Motor neuron (in vitro differentiated cells): ENCODE measurements at regions not wholly inside any gene's neighbourhood (a gene's known extent, or its start where the extent isn't known, plus 50 kb on each side); places are given as distances from the start of the nearest gene placed in this dataset.

ENCODE experiments used
- ATAC-seq, 8 experiments: fragments of 200-7000 bp; cut with Tn5 transposase; replicated peaks in 6 of 8; 2 replicates each; pipeline ENCODE4 v1.8.0; 2021; ENCODE audit warnings: mild to moderate bottlenecking in 8 of 8, moderate library complexity in 8 of 8
- H3K27ac ChIP-seq, 2 donors: fragments of 250-450 bp; sonication (Bioruptor Pico); 2 replicates each; pipeline ENCODE4 v1.9.0; 2021; ENCODE audit warnings: antibody characterized with exemption in 2 of 2, mild to moderate bottlenecking in 2 of 2, moderate library complexity in 1 of 2
- H3K4me1 ChIP-seq, 2 donors: fragments of 250-450 bp; sonication (Bioruptor Pico); replicated peaks in 1 of 2; 2 replicates each; pipeline ENCODE4 v1.6.1; 2021; ENCODE audit warnings: antibody characterized with exemption in 2 of 2, mild to moderate bottlenecking in 2 of 2, moderate library complexity in 1 of 2
- H3K4me3 ChIP-seq, 5 donors: fragments of 250-450 bp; sonication (Bioruptor Pico); 2 replicates each; pipeline ENCODE4 v1.9.0; 2021; ENCODE audit warnings: antibody characterized with exemption in 5 of 5, mild to moderate bottlenecking in 5 of 5, moderate library complexity in 4 of 5
- WGBS, 10 experiments: fragments of 450-650 bp; shearing (Covaris generic); methylation state at CpG; one replicate each; pipeline ENCODE4 v1.0.0; 2022; 5-methylcytosine and 5-hydroxymethylcytosine counted together
- in situ Hi-C, 9 experiments: fragments of 400-800 bp; cut with MboI; loops; one replicate each; pipeline ENCODE4 v1.15.0; 2021; ENCODE audit warnings: low sequenced_read_pairs in 9 of 9, low pct_unique_long_range_greater_than_20kb in 2 of 9; ENCODE audit not compliant: unreplicated experiment in 9 of 9

- Histone ChIP-seq H3K4me3 (no peak overlapping the region), H3K4me1 (peaks cover 0 to 8% of the 10 kb centered on the region in 2 donors), H3K27ac (no peak overlapping the region)
- WGBS, 10 experiments = 0 to 100% (median 87%) methylated on average over 1 of the region's 1 CpG
- no peak for ATAC-seq
- in situ Hi-C loops = no loop called here
These were observed 1050.5 kb downstream of the TTLL7 start for GRCh38 chr1:82948386-82948785.

DNA sequence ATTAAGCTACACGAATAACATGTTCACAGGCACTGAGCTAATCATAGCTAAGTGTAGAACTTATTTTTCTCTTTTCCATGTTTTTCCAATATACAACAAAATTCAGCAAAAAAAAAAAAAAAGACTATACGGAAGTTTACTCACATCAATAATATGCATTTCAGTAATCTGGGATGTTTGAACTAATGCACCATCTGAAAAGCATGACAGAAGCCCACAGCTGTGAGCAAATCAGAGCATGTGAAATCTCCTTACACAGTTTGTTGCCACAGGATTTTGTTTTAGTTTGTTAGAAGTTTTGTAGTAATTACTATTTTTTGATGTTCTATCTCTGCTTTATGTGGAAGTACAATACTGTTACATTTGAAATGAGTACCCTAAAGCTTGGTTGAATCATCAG lies 1051.7 kb downstream of the TTLL7 start:
- in situ Hi-C loops = no loop called here
- ATAC-seq = no peak
- Histone ChIP-seq H3K4me3 (no peak overlapping the region), H3K4me1 (peaks cover 0 to 8% of the 10 kb centered on the region in 2 donors), H3K27ac (no peak overlapping the region)
- 38 to 100% (median 85%) methylated on average over 2 of the region's 2 CpGs; no CpG with 5 or more reads in 2 of the 10 experiments for WGBS, 10 experiments

- Histone ChIP-seq H3K4me3 (no peak overlapping the region), H3K27ac (no peak overlapping the region), H3K4me1 (peaks cover 0 to 8% of the 10 kb centered on the region in 2 donors)
- peak in 1 of 8 experiments; percentile 16 for ATAC-seq
- WGBS, 10 experiments = 29 to 100% (median 93%) methylated on average over 1 to 3 of the region's 3 CpGs; no CpG with 5 or more reads in 2 of the 10 experiments
- in situ Hi-C loops = no loop called here
These were observed 1052.8 kb downstream of the TTLL7 start for GRCh38 chr1:82946096-82946605.

- no peak overlapping the region for H3K4me3 ChIP-seq
- H3K4me1 ChIP-seq = peaks cover 0 to 8% of the 10 kb centered on the region in 2 donors
- 0 to 100% (median 83%) methylated on average over 1 of the region's 1 CpG; no CpG with 5 or more reads in 1 of the 10 experiments for WGBS, 10 experiments
- H3K27ac ChIP-seq = no peak overlapping the region
- in situ Hi-C loops = no loop called here
- ATAC-seq = peak in 1 of 8 experiments; percentile 82
These were observed 1054.1 kb downstream of the TTLL7 start for GRCh38 chr1:82944822-82945221.

DNA sequence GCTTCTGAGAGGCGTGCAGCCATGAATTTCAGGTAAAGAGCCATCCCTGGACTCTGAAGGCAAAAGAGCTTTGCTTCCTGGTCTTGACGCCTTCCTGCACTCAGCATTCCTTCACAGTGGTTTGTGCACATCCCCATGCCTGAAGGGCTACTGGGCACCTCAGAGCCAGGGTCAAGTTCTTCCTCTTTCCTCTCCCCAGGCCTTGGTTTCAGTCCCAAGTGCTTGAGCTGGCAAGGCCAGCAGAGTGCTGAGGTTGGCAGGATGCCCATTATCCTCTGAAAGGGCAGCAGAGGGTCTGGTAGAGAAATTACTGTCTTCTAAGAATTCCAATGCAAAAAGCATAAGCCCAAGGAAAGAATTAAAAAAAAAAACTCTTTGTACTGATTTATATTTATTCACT lies 1064.9 kb downstream of the TTLL7 start:
- ATAC-seq = peak in 1 of 8 experiments; percentile 43
- H3K4me3 ChIP-seq = no peak overlapping the region
- H3K4me1 ChIP-seq = peaks cover 0 to 4% of the 10 kb centered on the region in 2 donors
- 0 to 89% (median 20%) methylated on average over 1 to 2 of the region's 2 CpGs; no CpG with 5 or more reads in 7 of the 10 experiments for WGBS, 10 experiments
- no peak overlapping the region for H3K27ac ChIP-seq
- in situ Hi-C loops = no loop called here

- H3K4me3 ChIP-seq = no peak overlapping the region
- in situ Hi-C loops = no loop called here
- peaks cover 4 to 8% of the 10 kb centered on the region in 2 donors for H3K4me1 ChIP-seq
- 14 to 100% (median 84%) methylated on average over 1 to 2 of the region's 2 CpGs for WGBS, 10 experiments
- no peak overlapping the region for H3K27ac ChIP-seq
- ATAC-seq = no peak
These were observed 1066.2 kb downstream of the TTLL7 start for GRCh38 chr1:82932727-82933126.

DNA sequence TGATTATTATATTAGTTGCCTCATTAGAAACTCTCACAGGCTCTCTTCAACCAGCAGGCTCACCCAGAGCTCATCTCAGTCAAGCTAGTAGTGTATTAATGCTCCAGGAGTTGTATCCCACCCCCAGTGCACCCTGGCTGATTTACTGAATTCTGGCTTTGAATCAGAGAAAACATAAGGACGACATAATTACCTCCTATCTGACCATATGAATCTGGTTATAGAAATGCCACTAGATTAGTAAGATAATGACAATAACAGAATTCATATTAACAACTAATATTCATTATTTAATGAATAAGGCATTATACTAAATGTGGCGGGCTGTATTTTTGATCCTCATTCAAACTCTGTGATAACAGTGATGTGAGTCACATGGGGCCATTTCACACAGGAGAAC lies 1066.7 kb downstream of the TTLL7 start:
- peaks cover 5 to 14% of the 10 kb centered on the region in 2 donors for H3K4me1 ChIP-seq

GRCh38 chr1:82931006-82931405 lies 1067.9 kb downstream of the TTLL7 start:
- Histone ChIP-seq H3K4me1 (peaks cover 5 to 14% of the 10 kb centered on the region in 2 donors), H3K27ac (no peak overlapping the region), H3K4me3 (no peak overlapping the region)
- in situ Hi-C loops = no loop called here
- peak in 1 of 8 experiments; percentile 72 for ATAC-seq

More for the DNA sequence above, 1066.7 kb downstream of the TTLL7 start:
- ATAC-seq = no peak
- no peak overlapping the region for H3K4me3 ChIP-seq
- WGBS, 10 experiments = 33 to 100% (median 88%) methylated on average over 1 to 2 of the region's 2 CpGs; no CpG with 5 or more reads in 2 of the 10 experiments
- no peak overlapping the region for H3K27ac ChIP-seq
- in situ Hi-C loops = no loop called here

DNA sequence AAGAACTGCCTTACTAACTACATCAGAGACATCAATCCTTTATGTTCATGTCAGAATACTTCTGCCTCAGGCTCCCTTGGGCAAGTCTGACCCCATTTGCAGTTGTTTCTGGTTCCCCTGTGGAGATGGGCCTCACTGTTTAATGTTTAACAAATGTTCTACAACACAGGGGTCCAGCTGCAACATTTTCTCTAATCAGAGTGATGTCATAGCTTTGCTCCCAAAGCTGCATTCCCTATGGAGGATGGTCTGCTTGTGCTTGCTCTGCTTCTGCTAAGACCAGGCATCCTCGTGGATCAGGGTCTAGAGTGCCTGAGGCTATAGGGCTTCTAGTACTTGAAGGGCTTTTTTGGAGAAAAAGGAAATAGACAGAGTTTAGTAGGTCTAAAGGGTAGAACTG lies 1071.2 kb downstream of the TTLL7 start:
- Histone ChIP-seq H3K4me1 (peaks cover 5 to 14% of the 10 kb centered on the region in 2 donors), H3K4me3 (no peak overlapping the region), H3K27ac (no peak overlapping the region)
- 0 to 86% (median 14%) methylated on average over 1 of the region's 1 CpG; no CpG with 5 or more reads in 1 of the 10 experiments for WGBS, 10 experiments
- in situ Hi-C loops = no loop called here
- ATAC-seq = peak in 4 of 8 experiments; percentile 62 to 75 (median 70)

DNA sequence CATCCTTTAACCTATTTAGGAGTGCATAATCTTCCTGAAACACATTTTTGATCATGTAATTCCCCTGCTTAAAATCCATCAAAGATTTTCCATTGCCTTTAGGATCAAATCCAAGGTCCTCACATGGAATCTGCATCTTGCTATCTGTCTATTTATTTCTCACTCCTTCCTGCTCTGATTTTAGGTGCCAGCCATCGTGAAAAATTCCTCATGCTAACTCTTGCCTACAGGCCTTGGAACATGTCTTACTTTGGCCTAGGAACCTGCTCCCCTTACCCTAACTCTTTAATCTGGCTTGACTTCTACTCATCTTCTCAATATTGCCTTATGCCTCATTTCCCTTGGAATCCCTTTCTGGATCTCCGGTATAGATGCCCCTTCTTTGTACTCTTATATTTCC lies 1074.3 kb downstream of the TTLL7 start:
- H3K4me3 ChIP-seq = no peak overlapping the region
- H3K27ac ChIP-seq = no peak overlapping the region
- in situ Hi-C loops = no loop called here
- 15 to 100% (median 97%) methylated on average over 1 to 2 of the region's 2 CpGs; no CpG with 5 or more reads in 1 of the 10 experiments for WGBS, 10 experiments
- ATAC-seq = no peak
- H3K4me1 ChIP-seq = peaks cover 5 to 10% of the 10 kb centered on the region in 2 donors

DNA sequence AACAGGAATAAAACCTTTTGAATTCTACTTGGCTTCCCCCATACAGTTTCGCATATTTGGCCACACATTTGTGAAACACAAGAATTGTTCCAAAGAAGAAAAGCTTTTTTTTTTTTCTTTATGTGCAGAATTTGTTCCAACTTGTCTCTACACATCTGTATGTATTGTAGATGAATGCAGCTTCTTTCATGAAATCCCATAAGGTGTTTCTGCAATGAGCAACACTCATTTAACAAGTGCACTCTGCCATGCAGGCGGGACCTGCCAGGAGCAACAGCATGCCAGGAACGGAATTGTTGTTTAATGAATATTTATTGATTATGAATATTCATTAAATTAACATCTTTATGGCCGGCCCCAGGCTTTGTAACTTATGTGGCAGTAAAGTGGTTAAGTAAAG lies 1075.0 kb downstream of the TTLL7 start:
- WGBS, 10 experiments = 19 to 100% (median 79%) methylated on average over 1 to 4 of the region's 4 CpGs; no CpG with 5 or more reads in 1 of the 10 experiments
- peak in 4 of 8 experiments; percentile 32 to 94 (median 35) for ATAC-seq
- in situ Hi-C loops = no loop called here

DNA sequence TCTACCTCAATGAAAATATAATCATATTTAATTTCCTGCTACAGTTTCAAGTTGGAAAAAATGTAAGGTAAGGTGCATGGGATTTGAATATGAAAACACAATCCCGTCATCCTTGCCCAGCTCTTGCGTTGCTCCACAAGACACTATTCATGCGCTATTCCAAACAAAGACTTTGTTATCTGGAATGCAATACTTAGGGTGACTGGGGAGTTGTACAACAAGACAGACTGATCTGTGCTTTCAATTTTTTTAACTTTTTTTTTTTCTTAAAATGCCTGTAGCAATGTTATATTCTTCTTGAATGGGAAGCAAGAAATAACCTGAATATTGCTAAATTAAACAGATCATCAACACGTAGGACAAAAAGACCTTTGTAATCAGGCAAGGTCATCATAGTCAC lies 1077.2 kb downstream of the TTLL7 start:
- whole genome bisulfite sequencing, 10 experiments = 54 to 100% (median 86%) methylated on average over 1 to 4 of the region's 4 CpGs
- no peak overlapping the region for H3K4me3 ChIP-seq
- in situ Hi-C loops = no loop called here
- H3K27ac ChIP-seq = no peak overlapping the region
- ATAC-seq = no peak
- no peaks in the 10 kb centered on the region for H3K4me1 ChIP-seq

More for the DNA sequence above, 1075.0 kb downstream of the TTLL7 start:
- H3K4me3 ChIP-seq = no peak overlapping the region
- no peak overlapping the region for H3K27ac ChIP-seq
- H3K4me1 ChIP-seq = peaks cover 5 to 10% of the 10 kb centered on the region in 2 donors

DNA sequence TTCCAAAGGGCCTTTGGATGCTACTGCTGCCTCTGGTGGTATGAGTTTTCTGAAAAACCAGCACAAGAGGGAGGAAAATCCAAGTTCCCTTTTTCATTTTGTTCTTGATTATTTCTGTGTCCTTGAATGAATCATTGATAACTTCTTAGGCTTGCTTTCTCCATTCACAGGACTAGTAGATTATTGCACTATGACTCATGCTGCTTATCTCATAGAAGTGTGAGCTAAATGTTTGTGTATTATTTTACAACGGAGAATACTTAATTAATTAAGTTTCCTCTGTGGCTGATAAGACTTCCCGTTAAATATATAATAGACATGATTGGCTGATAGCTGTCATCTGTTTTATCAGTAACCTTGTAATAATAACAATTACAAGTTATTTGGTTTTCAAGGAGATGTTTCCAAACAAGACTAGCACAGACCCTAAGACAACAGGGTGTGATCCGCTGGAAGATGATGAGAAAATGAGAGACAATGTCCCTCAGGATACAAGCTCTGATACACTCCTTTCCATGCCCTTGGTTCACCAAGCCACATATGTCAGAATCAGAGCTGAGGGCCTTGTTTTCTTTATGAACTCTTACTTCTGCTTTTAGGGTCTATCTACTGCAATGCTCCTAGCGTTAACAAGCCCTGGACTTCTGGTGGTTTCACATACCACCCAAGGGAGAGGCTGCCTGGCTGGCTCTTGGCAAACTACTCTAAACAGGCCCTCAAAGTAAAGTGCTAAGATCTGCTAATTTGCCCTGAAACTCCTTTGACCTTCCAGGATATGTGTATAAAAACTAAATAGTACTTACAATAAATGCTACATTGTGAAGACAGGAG lies 1078.3 kb downstream of the TTLL7 start:
- Histone ChIP-seq H3K4me3 (no peak overlapping the region), H3K27ac (no peak overlapping the region), H3K4me1 (no peaks in the 10 kb centered on the region)
- ATAC-seq = peak in 3 of 8 experiments; percentile 47 to 71 (median 53)
- WGBS, 10 experiments = 46 to 100% (median 88%) methylated on average over 1 to 4 of the region's 4 CpGs; no CpG with 5 or more reads in 2 of the 10 experiments
- in situ Hi-C loops = no loop called here
